Hepatocyte (in vitro differentiated cells): ENCODE measurements at regions not wholly inside any gene's neighbourhood (a gene's known extent, or its start where the extent isn't known, plus 50 kb on each side); places are given as distances from the start of the nearest gene placed in this dataset.

Experiments
- CTCF ChIP-seq: fragments of 200-600 bp; sonication (generic); IDR thresholded peaks from 2 replicates; pipeline ENCODE4 v1.5.1; 2016; ENCODE audit warnings: antibody characterized with exemption, mild to moderate bottlenecking; ENCODE audit not compliant: poor library complexity
- EZH2 ChIP-seq: fragments of 200-600 bp; sonication (generic); IDR thresholded peaks from 2 replicates; pipeline ENCODE4 v1.6.1; 2016; ENCODE audit warnings: antibody characterized with exemption, mild to moderate bottlenecking, borderline replicate concordance

GRCh38 chr6:18985061-18985460 is 597.9 kb downstream of the RNF144B start:
- TF ChIP-seq CTCF: no peak
- TF ChIP-seq EZH2: no peak
